ENCODE measurements at regions not wholly inside any gene's neighbourhood (a gene's known extent, or its start where the extent isn't known, plus 50 kb on each side); places are given as distances from the start of the nearest gene placed in this dataset.

DNA sequence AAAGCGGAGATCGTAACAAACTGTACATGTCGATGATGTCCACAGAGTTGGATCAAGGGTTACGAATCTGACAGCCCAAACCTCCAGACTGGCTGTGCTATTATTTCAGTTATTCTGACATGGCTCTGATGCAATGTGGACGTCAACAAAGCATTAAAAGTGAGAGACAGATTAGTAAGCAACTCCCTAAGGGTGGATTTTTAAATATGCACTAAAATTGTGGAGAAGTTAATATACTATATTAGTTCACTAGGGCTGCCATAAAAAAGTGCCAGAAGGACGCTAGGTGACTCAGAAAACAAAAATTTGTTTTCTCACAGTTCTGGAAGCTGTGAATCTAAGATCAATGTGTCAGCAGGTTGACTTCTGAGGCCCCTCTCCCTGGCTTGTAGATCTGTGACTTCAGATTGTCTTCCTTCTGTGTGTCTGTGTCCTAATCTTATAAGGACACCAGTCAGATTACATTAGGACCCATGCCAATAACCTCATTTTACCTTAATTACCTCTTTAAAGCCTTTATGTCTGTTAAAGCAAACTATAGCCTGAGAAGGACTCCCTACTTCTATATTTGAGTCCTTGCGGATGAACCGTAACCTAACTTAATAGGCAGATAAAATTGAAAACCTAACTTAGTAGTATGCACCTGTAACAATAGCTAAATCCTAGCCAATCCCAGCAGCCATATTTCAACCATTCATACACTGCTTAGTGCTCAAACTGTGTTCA lies 66.0 kb upstream of the BACH1 start:
- TF ChIP-seq, protein P1, sequence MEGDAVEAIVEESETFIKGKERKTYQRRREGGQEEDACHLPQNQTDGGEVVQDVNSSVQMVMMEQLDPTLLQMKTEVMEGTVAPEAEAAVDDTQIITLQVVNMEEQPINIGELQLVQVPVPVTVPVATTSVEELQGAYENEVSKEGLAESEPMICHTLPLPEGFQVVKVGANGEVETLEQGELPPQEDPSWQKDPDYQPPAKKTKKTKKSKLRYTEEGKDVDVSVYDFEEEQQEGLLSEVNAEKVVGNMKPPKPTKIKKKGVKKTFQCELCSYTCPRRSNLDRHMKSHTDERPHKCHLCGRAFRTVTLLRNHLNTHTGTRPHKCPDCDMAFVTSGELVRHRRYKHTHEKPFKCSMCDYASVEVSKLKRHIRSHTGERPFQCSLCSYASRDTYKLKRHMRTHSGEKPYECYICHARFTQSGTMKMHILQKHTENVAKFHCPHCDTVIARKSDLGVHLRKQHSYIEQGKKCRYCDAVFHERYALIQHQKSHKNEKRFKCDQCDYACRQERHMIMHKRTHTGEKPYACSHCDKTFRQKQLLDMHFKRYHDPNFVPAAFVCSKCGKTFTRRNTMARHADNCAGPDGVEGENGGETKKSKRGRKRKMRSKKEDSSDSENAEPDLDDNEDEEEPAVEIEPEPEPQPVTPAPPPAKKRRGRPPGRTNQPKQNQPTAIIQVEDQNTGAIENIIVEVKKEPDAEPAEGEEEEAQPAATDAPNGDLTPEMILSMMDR (conservative IDR thresholded peaks at IDR 0.05 in 1 of 2, IDR thresholded peaks at IDR 0.05 in 1 of 2; ENCODE audit: extremely low read depth in 1 of 2, insufficient read depth in 1 of 2, low read depth in 1 of 2, low read length in 2 of 2): no peak
- TF ChIP-seq EZH2 (IDR thresholded peaks at IDR 0.05; ENCODE audit: borderline replicate concordance, low read length): no peak
